Medulla oblongata (tissue), 1 donor: ENCODE measurements at regions not wholly inside any gene's neighbourhood (a gene's known extent, or its start where the extent isn't known, plus 50 kb on each side); places are given as distances from the start of the nearest gene placed in this dataset.
"Not testable (repeated sequence)": the region's sequence is repeated elsewhere in the genome, so short reads cannot be mapped to it uniquely, and the experiment has no call there.

Source experiments
- DNase-seq: peaks from one replicate; pipeline ENCODE4 v3.0.0-alpha.2; 2015; ENCODE audit errors: extremely low spot score

GRCh38 chr1:81543764-81544163, 257.0 kb upstream of the ADGRL2 start:
- no peak for DNase-seq

DNA sequence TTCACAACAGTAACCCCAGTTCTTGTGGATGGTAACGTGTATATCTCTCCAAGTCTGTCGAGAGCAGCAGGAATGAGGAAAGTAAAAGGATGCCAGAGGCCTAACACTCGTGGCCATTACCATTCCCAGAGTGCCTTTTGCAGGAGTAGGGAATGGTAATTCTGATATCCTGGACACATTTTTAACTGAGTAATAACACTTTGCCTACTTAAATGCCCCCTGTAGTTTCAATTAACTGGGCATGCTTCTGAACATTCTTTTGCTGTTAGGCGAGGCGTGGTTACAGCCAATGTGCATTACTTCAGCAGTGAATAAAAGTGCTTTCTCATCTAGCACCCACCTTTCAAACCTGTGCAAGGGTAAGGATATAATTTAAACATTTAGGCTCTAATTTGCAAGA, 258.5 kb upstream of the ADGRL2 start:
- DNase-seq: no peak

DNA sequence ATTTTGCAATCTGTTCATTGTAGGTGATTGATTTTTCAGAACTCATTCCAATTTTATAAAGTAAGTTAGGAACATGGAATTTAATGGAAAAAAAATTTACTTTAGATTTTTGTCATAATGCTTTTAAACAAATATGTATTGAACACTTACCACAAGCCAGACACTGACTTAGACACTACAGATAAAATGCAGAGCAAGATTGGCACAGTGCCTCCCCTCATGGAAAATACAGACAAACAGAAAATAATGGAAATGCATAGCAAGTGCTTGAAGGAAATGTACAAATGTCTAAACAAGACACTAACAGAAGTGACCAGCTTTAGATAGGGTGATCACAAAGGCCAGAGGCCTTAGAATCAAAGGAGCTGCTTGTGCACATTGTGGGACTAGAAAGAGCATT, 260.5 kb upstream of the ADGRL2 start:
- DNase-seq: no peak

GRCh38 chr1:81529014-81529413, 271.7 kb upstream of the ADGRL2 start:
- no peak for DNase-seq

DNA sequence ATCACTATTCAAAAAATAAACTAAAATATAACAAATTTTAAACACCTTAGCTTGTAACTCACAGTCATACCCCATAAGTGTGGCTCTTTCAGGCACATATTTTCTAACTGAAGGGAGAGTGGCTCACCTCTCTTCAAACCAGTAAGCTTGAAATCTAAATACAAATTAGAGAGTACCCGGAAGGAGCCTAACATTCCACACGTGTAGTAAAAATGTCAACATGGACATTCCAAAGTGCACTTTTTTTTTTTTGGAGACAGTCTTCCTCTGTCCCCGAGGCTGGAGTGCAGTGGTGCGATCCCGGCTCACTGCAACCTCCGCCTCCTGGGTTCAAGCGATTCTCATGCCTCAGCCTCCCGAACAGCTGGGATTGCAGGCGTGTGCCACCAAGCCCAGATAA, 275.6 kb upstream of the ADGRL2 start:
- no peak for DNase-seq

DNA sequence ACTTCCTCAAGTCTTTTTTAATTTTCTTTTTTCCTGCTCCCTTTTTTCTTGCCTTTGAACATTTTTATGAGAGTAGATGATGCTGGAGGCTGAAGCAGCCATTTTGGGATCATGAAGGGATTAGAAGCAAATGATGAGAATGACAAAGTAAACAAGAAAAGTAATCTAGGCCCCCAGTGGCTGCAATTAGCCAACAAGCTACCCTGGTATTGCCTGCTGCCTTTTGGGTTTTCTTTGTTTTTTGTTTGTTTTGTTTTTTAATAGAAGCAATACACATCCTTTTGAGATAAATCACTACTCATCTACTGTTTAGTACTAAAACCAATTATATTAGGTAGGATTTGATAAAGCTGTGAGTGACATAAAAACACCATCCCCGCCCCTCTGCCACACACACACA, 280.7 kb upstream of the ADGRL2 start:
- no peak for DNase-seq

- no peak for DNase-seq
Observed at GRCh38 chr1:81517987-81518386, 282.7 kb upstream of the ADGRL2 start.

DNA sequence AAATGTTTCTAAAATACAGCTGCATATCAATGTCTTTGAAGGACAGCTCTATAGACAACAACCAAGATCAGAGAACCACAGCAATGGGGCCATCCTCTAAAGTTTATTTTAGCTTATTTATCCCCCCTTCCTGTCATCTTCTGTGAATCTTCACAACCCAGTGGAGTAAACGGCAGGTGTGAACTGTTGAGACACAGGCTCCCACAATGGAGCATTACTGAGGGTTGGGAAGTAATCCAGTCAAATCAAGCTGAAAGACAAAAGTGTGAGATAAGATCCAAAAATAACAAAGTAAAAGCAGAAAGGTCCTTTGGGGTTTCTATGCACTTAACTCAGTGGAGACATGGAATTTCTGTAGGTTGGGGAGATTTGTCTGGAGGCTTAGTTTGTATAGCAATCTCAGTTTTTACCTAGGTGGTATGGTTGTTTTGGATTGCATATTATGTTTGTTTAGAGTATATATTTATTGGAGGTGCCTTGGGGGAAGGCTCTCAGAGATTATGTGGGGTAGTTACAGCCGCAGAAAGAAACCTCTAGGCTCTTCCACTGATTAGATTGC, 286.9 kb upstream of the ADGRL2 start:
- DNase-seq: no peak

DNA sequence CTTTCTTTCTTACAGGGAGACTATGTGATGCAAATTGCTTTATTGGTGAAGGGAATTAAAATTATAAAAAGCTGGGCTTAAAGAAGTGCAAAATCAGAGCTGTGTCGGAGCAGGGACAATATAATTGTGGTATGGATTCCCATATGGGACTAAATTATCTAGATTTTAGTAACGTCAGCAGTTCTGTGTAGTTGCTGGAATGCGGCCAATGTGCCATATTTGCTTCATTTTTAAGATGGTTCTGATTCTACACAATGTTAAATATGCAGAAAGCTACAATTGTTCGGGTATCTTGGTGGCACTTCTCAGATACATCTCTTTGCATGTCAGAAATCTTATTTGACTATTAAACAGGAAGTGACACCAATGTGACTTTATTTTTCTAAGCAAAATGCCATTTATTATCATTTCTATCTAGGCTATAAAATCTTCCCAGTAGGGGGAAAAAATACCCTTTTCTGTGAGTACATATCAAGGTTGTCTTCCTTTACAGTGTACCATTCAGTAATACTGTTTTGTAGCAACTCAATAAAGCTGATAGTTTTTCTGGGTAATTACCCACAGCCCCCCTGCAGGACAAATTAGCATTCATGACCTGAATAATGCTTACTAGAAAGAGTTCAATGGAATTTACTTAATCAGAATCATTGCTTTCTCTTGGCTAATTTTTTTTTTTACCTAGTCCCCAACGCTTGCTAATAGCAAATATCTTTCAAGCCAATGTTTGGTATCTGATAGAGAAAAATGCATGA, 288.3 kb upstream of the ADGRL2 start:
- DNase-seq: no peak

GRCh38 chr1:81511281-81511680, 289.5 kb upstream of the ADGRL2 start:
- no peak for DNase-seq

DNA sequence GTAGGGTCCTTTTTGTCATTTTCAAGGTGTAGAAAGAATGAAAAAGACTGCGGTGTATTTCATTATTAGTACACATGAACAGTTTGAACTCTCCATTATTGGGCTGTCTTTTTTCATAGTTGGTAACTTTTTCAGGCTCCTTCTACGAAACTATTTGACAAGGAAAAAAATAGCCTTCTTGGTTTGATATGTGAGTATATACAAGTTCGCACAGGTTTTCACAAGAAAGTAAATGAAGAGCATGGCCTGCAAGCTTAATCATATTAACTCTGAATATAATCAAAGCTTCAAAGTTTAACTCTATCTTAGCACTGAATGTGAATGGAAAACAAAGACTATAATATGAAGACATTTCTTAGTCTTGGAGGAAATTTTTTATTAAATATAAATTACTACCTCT, 290.0 kb upstream of the ADGRL2 start:
- DNase-seq: no peak

GRCh38 chr1:81509594-81509993, 291.1 kb upstream of the ADGRL2 start:
- DNase-seq: no peak

DNA sequence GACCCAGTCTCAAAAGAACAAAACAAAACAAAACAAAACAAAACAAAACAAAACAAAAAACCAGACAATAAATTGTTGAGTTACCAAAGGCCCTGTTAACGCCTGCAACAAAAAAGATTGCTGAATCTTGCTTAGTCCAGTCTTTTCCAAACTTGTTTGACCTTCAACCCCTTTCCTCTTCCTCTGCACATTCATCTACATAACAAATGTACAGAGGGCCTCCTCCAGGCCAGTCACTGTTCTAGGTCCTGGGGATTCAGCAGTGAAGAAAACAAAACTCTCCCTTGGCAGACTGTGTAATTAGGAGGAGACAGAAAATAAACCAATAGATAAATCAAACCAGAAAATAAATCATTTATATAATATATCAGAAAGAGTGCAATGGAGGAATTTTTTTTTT, 294.0 kb upstream of the ADGRL2 start:
- DNase-seq: no peak

GRCh38 chr1:81505831-81506230, 294.9 kb upstream of the ADGRL2 start:
- no peak for DNase-seq

DNA sequence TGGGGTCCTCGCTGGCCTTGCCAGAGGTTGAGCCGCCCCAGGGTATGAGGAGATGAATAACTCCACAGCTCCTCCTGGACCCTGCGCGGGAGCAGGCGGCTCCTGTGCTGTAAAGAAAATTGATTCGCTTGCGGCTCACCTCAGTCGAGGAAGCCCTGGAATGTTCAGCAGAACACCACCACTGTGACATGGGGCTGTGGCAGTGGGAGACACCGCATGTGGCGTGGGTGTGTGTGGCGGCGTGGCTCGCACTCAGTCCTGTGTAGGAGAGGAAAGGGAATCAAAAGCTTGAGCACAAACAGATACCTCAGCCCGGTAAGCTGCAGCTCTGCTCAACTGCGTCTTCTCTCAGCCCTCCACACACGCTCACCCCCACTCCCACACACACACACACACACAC, 295.9 kb upstream of the ADGRL2 start:
- DNase-seq: not testable (repeated sequence)

- not testable (repeated sequence) for DNase-seq
Observed at GRCh38 chr1:81502705-81503104, 298.0 kb upstream of the ADGRL2 start.

DNA sequence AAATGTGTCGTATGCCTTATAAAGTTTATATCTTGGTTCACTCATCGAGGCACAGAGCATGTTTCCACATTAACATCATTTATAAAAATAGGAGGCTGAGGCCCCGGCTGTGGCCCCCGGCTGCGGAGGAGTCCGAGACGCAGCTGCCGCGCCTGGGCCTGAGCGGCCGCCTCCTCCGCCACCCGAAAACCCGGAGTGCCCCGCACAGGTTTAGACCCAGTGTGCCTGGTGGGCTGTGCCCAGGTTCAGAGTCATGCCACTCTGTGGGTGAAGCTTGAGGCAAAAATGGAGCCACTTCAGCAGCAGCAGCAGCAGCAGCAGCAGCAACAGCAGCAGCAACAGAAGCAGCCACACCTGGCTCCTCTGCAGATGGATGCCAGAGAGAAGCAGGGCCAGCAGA, 299.2 kb upstream of the ADGRL2 start:
- DNase-seq: not testable (repeated sequence)

- DNase-seq: no peak
Observed at GRCh38 chr1:81499487-81499886, 301.2 kb upstream of the ADGRL2 start.

GRCh38 chr1:81498471-81499462, 302.0 kb upstream of the ADGRL2 start:
- no peak for DNase-seq

DNA sequence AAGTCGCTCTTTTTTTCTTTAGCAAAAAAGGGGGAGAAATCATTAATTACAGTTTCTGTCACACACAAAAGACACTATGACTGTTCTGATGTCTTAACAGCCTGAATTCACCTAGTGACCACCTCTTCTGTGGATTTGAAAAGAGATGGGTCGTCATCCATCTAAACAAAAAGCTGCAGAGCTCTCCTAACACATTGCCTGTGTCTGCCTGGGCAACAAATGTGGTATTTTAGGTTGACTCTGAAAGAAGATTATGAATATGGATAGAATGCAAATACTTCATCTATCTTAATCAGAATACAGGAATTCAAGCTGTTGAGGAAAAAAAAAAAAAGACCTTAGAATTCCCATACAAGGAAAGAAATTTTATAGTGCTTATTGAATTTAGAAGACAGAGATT, 304.4 kb upstream of the ADGRL2 start:
- no peak for DNase-seq

DNA sequence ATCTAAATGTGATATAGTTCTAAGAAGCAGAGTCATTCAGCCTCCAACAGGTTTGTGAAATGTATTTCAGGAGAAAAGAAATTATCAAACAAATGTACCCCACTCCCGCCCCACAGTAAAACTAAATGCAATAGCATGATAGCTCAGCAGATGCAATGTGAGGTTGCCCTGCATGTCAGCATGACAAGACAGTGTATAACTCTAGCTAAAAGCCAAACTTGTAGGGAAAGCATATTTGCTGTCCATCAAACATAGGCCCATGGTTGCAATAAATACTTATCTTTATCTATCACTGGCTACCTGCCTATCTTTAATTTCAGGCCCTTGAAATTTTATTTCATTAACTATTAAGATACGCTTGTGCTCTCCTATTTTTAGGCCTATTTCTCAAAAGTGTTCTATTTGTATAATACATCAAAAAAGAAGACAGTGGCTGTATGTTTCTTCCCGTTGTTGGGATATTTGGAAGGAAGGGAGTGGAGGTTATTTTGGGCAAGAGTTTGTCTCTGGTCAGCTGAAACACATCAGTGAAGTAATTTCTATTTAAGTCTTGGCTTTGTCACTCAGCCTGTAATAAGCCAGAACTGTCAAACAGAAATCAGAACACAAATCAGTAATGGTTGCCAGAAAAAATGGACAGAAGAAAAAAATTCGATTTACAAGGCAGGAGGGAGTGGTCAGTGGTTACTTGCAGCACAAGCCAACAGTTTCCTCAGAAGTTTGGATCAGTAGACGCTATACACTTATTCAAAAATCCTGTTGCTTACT, 307.4 kb upstream of the ADGRL2 start:
- no peak for DNase-seq

DNA sequence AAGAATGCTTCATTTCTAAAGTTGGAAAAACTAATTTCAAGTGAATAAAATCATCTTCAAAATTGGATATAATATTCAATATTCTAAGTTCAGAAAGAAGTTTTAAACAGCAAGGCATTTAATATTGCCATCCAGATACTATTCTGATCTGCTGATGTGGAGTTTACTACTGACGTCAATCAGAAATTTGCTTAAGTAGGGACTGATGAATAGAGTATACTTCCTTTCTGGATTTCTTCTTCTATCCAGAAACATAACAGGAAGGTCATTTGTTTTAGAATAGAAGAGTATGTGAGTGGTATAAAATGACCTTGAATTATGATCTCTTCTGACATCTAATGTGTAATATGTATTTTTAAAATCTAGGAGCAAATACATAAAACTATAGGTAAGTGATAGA, 308.1 kb upstream of the ADGRL2 start:
- no peak for DNase-seq
